ENCODE measurements at regions not wholly inside any gene's neighbourhood (a gene's known extent, or its start where the extent isn't known, plus 50 kb on each side); places are given as distances from the start of the nearest gene placed in this dataset.
"Not testable (repeated sequence)": the region's sequence is repeated elsewhere in the genome, so short reads cannot be mapped to it uniquely, and the experiment has no call there.

GRCh38 chr1:224539971-224540370 lies 76.1 kb upstream of the CNIH3 start:
- no peak for DNase-seq

- DNase-seq = no peak
Measured at GRCh38 chr1:224540535-224540934, 75.6 kb upstream of the CNIH3 start.

GRCh38 chr1:224541072-224541790 lies 74.9 kb upstream of the CNIH3 start:
- DNase-seq = no peak

- DNase-seq = no peak
Measured at GRCh38 chr1:224541901-224542630, 74.1 kb upstream of the CNIH3 start.

- peak; percentile 21 for DNase-seq
Measured at GRCh38 chr1:224542783-224543440, 73.2 kb upstream of the CNIH3 start.

GRCh38 chr1:224543453-224543852 lies 72.7 kb upstream of the CNIH3 start:
- DNase-seq = no peak

- DNase-seq = no peak
Measured at GRCh38 chr1:224544346-224545110, 71.6 kb upstream of the CNIH3 start.

- DNase-seq = no peak
Measured at GRCh38 chr1:224545571-224545970, 70.5 kb upstream of the CNIH3 start.

- no peak for DNase-seq
Measured at GRCh38 chr1:224548676-224549075, 67.4 kb upstream of the CNIH3 start.

- DNase-seq = not testable (repeated sequence)
Measured at GRCh38 chr1:224551189-224551588, 64.9 kb upstream of the CNIH3 start.

- no peak for DNase-seq
Measured at GRCh38 chr1:224554056-224554455, 62.1 kb upstream of the CNIH3 start.

- DNase-seq = no peak
Measured at GRCh38 chr1:224554620-224555259, 61.4 kb upstream of the CNIH3 start.

- no peak for DNase-seq
Measured at GRCh38 chr1:224558904-224559303, 57.2 kb upstream of the CNIH3 start.

GRCh38 chr1:224559981-224560728 lies 56.0 kb upstream of the CNIH3 start:
- no peak for DNase-seq

- DNase-seq = not testable (repeated sequence)
Measured at GRCh38 chr1:224562881-224563280, 53.2 kb upstream of the CNIH3 start.

- no peak for DNase-seq
Measured at GRCh38 chr1:224563666-224564065, 52.5 kb upstream of the CNIH3 start.

- no peak for DNase-seq
Measured at GRCh38 chr1:224564454-224565084, 51.5 kb upstream of the CNIH3 start.

- DNase-seq = no peak
Measured at GRCh38 chr1:224565186-224565585, 50.9 kb upstream of the CNIH3 start.

- no peak for DNase-seq
Measured at GRCh38 chr1:224565611-224566406, 50.3 kb upstream of the CNIH3 start.

Data from stimulated activated CD4-positive, alpha-beta T cell treated with anti-CD3 and anti-CD28 coated beads, Interleukin-1b, Interleukin-23, amount 100 ng/mL, for 48 hours (primary cell).